Peyer's patch (tissue), 4 donors: ENCODE measurements at regions not wholly inside any gene's neighbourhood (a gene's known extent, or its start where the extent isn't known, plus 50 kb on each side); places are given as distances from the start of the nearest gene placed in this dataset.

ENCODE experiments used
- DNase-seq, 3 donors: peaks; one replicate each; pipeline ENCODE4 v3.0.0-alpha.2; 2017 to 2019
- H3K27ac ChIP-seq, 4 donors: fragments of 200-600 bp; sonication (generic); one replicate each; pipeline ENCODE4 v1.5.1; 2016 to 2019
- H3K27me3 ChIP-seq, 2 donors: fragments of 200-600 bp; sonication (generic); one replicate each; pipeline ENCODE4 v1.5.1; 2019
- H3K36me3 ChIP-seq, 3 donors: fragments of 200-600 bp; sonication (generic); one replicate each; pipeline ENCODE4 v1.5.1; 2016 to 2019
- H3K4me1 ChIP-seq, 4 donors: fragments of 200-600 bp; sonication (generic); one replicate each; pipeline ENCODE4 v1.5.1; 2016 to 2019
- H3K4me3 ChIP-seq, 4 donors: fragments of 200-600 bp; sonication (generic); 1 replicate in 3 of 4; 2 replicates in 1 of 4; pipeline ENCODE4 v1.5.1; 2016 to 2019; ENCODE audit warnings: mild to moderate bottlenecking in 1 of 4
- H3K9me3 ChIP-seq, 4 donors: fragments of 200-600 bp; sonication (generic); one replicate each; pipeline ENCODE4 v1.5.1; 2016 to 2019; ENCODE audit warnings: mild to moderate bottlenecking in 1 of 4
- CTCF ChIP-seq, 6 experiments: fragments of 450-650 bp in 4 of 6; fragments of 200-600 bp in 2 of 6; sonication (generic) in 1 of 6; IDR thresholded peaks; one replicate each; pipeline ENCODE4 v1.5.1; 2017 to 2019; ENCODE audit warnings: antibody characterized with exemption in 6 of 6, mild to moderate bottlenecking in 3 of 6, moderate library complexity in 1 of 6
- POLR2A ChIP-seq, 2 donors: fragments of 450-650 bp; IDR thresholded peaks; one replicate each; pipeline ENCODE4 v1.5.1; 2017; ENCODE audit warnings: antibody characterized with exemption in 2 of 2, mild to moderate bottlenecking in 2 of 2, moderate library complexity in 2 of 2

GRCh38 chr5:86112249-86112648 lies 505.5 kb upstream of the COX7C start:
- H3K27me3 ChIP-seq: no peaks in the 10 kb centered on the region
- no peaks in the 10 kb centered on the region for H3K4me1 ChIP-seq
- no peak for DNase-seq
- no peak overlapping the region for H3K4me3 ChIP-seq
- no peaks in the 10 kb centered on the region for H3K9me3 ChIP-seq
- TF ChIP-seq POLR2A (IDR thresholded peaks at IDR 0.05) (no peak), CTCF (IDR thresholded peaks at IDR 0.05) (no peak)
- no peaks in the 10 kb centered on the region for H3K36me3 ChIP-seq
- no peak overlapping the region for H3K27ac ChIP-seq

DNA sequence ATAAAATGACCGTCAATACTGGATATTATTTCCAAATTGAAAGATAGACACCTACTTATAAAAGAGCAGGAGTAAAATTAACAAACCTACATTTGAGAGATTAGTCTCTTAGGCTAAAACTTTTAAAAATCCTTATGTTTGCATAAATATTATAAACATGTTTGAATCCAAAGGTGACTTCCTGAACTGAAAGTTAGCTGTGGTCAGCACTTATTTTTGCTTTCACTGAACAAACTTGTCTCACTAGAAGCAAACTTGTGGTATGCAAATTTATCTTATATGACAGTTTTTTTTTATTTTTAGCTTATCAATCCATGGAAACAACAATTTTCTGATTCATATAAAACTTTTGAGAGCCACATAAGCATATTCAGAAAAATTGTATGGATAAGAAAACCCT lies 502.6 kb upstream of the COX7C start:
- Histone ChIP-seq H3K27ac (no peak overlapping the region), H3K36me3 (no peaks in the 10 kb centered on the region), H3K4me1 (no peaks in the 10 kb centered on the region), H3K27me3 (no peaks in the 10 kb centered on the region), H3K4me3 (no peak overlapping the region), H3K9me3 (no peaks in the 10 kb centered on the region)
- DNase-seq: no peak
- TF ChIP-seq CTCF (IDR thresholded peaks at IDR 0.05) (no peak), POLR2A (IDR thresholded peaks at IDR 0.05) (no peak)

DNA sequence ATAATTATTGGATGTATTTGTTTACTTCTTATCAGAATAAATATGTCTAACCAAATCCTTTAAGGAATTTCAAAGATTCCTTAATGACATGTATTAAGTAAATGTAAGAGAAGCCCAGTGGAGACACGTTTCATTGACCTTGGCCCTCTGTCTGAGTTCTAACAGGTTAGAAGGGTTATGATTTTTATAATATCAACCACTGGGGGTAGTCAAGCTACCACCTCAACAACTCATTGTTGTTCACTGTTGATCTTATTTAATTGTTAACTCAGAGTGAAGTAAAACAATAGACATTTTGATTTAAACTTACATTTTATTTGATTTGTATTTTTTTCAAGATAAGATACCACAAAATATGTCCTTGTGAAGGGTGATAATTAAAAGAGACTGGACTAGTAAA lies 499.2 kb upstream of the COX7C start:
- no peak overlapping the region for H3K4me3 ChIP-seq
- no peaks in the 10 kb centered on the region for H3K4me1 ChIP-seq
- TF ChIP-seq POLR2A (IDR thresholded peaks at IDR 0.05): no peak
- no peak for TF ChIP-seq CTCF (IDR thresholded peaks at IDR 0.05)
- no peaks in the 10 kb centered on the region for H3K9me3 ChIP-seq
- no peaks in the 10 kb centered on the region for H3K27me3 ChIP-seq
- H3K36me3 ChIP-seq: no peaks in the 10 kb centered on the region
- no peak for DNase-seq
- H3K27ac ChIP-seq: no peak overlapping the region

- Histone ChIP-seq H3K4me3 (no peak overlapping the region), H3K9me3 (no peaks in the 10 kb centered on the region), H3K36me3 (no peaks in the 10 kb centered on the region), H3K27me3 (no peaks in the 10 kb centered on the region), H3K4me1 (no peaks in the 10 kb centered on the region), H3K27ac (no peak overlapping the region)
- no peak for DNase-seq
- TF ChIP-seq POLR2A (IDR thresholded peaks at IDR 0.05) (no peak), CTCF (IDR thresholded peaks at IDR 0.05) (no peak)
These were observed 493.4 kb upstream of the COX7C start for GRCh38 chr5:86124333-86124732.

- H3K4me1 ChIP-seq: no peaks in the 10 kb centered on the region
- H3K36me3 ChIP-seq: no peaks in the 10 kb centered on the region
- H3K27me3 ChIP-seq: no peaks in the 10 kb centered on the region
- no peak for TF ChIP-seq CTCF (IDR thresholded peaks at IDR 0.05)
- TF ChIP-seq POLR2A (IDR thresholded peaks at IDR 0.05): no peak
- no peak for DNase-seq
- H3K9me3 ChIP-seq: no peaks in the 10 kb centered on the region
- H3K27ac ChIP-seq: no peak overlapping the region
- no peak overlapping the region for H3K4me3 ChIP-seq
These were observed 491.8 kb upstream of the COX7C start for GRCh38 chr5:86125731-86126601.
